Epithelial cell of proximal tubule (primary cell): ENCODE measurements at regions not wholly inside any gene's neighbourhood (a gene's known extent, or its start where the extent isn't known, plus 50 kb on each side); places are given as distances from the start of the nearest gene placed in this dataset.

Experiments used
- DNase-seq: peaks from one replicate; pipeline ENCODE4 v3.0.0-alpha.2; 2011; ENCODE audit warnings: low read depth
- H3K4me3 ChIP-seq: 2 replicates; pipeline ENCODE4 v1.5.1; 2011; ENCODE audit warnings: low read depth, mild to moderate bottlenecking, low read length
- CTCF ChIP-seq: conservative IDR thresholded peaks from 2 replicates; pipeline ENCODE4 v1.5.1; 2012; ENCODE audit warnings: low read depth, mild to moderate bottlenecking, low read length

- no peak for TF ChIP-seq CTCF
- DNase-seq, result no peak
- no peak overlapping the region for H3K4me3 ChIP-seq
These were observed 1064.0 kb upstream of the GYPC start for GRCh38 chr2:125591954-125592353.

- TF ChIP-seq CTCF, result no peak
- no peak for DNase-seq
- H3K4me3 ChIP-seq, result no peak overlapping the region
These were observed 1062.9 kb upstream of the GYPC start for GRCh38 chr2:125593036-125593435.

GRCh38 chr2:125596612-125597011 lies 1059.3 kb upstream of the GYPC start:
- no peak overlapping the region for H3K4me3 ChIP-seq
- no peak for TF ChIP-seq CTCF
- no peak for DNase-seq

- H3K4me3 ChIP-seq, result no peak overlapping the region
- DNase-seq, result no peak
- no peak for TF ChIP-seq CTCF
These were observed 1040.5 kb upstream of the GYPC start for GRCh38 chr2:125615438-125615837.

- no peak overlapping the region for H3K4me3 ChIP-seq
- DNase-seq, result no peak
- TF ChIP-seq CTCF, result no peak
These were observed 1025.6 kb upstream of the GYPC start for GRCh38 chr2:125630377-125630776.

GRCh38 chr2:125634662-125635061 lies 1021.3 kb upstream of the GYPC start:
- H3K4me3 ChIP-seq, result no peak overlapping the region
- no peak for DNase-seq
- no peak for TF ChIP-seq CTCF

- no peak overlapping the region for H3K4me3 ChIP-seq
- DNase-seq, result no peak
- no peak for TF ChIP-seq CTCF
These were observed 1017.6 kb upstream of the GYPC start for GRCh38 chr2:125638345-125638744.
